Upper lobe of left lung (tissue), 6 donors: ENCODE measurements at regions not wholly inside any gene's neighbourhood (a gene's known extent, or its start where the extent isn't known, plus 50 kb on each side); places are given as distances from the start of the nearest gene placed in this dataset.
"Not testable (repeated sequence)": the region's sequence is repeated elsewhere in the genome, so short reads cannot be mapped to it uniquely, and the experiment has no call there.

Experiments
- ATAC-seq, 2 donors: fragments of 200-7000 bp; cut with Tn5 transposase; one replicate each; pipeline ENCODE4 v1.9.1; 2022; ENCODE audit warnings: mild to moderate bottlenecking in 2 of 2, moderate library complexity in 2 of 2; ENCODE audit not compliant: low FRiP score in 2 of 2
- DNase-seq, 2 donors: peaks; one replicate each; pipeline ENCODE4 v3.0.0-alpha.2; 2019 to 2020
- H3K27ac ChIP-seq, 4 donors: fragments of 200-600 bp; sonication (generic); one replicate each; pipeline ENCODE4 v1.5.1; 2016 to 2019
- H3K27me3 ChIP-seq, 4 donors: fragments of 200-600 bp; sonication (generic); one replicate each; pipeline ENCODE4 v1.5.1; 2017 to 2019
- H3K36me3 ChIP-seq, 4 donors: fragments of 200-600 bp; sonication (generic); one replicate each; pipeline ENCODE4 v1.5.1; 2016 to 2019
- H3K4me1 ChIP-seq, 4 donors: fragments of 200-600 bp; sonication (generic); one replicate each; pipeline ENCODE4 v1.5.1; 2018 to 2019
- H3K4me3 ChIP-seq, 4 donors: fragments of 200-600 bp; sonication (generic); one replicate each; pipeline ENCODE4 v1.5.1; 2017 to 2019; ENCODE audit warnings: mild to moderate bottlenecking in 2 of 4, moderate library complexity in 1 of 4
- H3K9me3 ChIP-seq, 4 donors: fragments of 200-600 bp; sonication (generic); one replicate each; pipeline ENCODE4 v1.5.1; 2018 to 2019
- EP300 ChIP-seq, 4 donors: sonication (generic); formaldehyde crosslinking; IDR thresholded peaks; one replicate each; pipeline ENCODE4 v1.5.1; 2017; ENCODE audit warnings: antibody characterized with exemption in 4 of 4, control low read depth in 2 of 4
- POLR2A ChIP-seq, 4 donors: fragments of 450-650 bp; IDR thresholded peaks; one replicate each; pipeline ENCODE4 v1.5.1; 2016 to 2017; ENCODE audit warnings: antibody characterized with exemption in 4 of 4, mild to moderate bottlenecking in 2 of 4
- POLR2AphosphoS5 ChIP-seq, 2 donors: sonication (generic); formaldehyde crosslinking; IDR thresholded peaks; one replicate each; pipeline ENCODE4 v1.5.1; 2017; ENCODE audit warnings: antibody characterized with exemption in 2 of 2
- WGBS, 2 donors: methylation state at CpG; one replicate each; pipeline ENCODE4 v1.1.5; 2017 to 2018; 5-methylcytosine and 5-hydroxymethylcytosine counted together
- TF ChIP-seq, protein P1 (sequence below), 6 experiments: fragments of 450-650 bp in 4 of 6; fragments of 200-600 bp in 2 of 6; sonication (generic) in 2 of 6; IDR thresholded peaks; one replicate each; pipeline ENCODE4 v1.5.1; 2016 to 2019; ENCODE audit warnings: antibody characterized with exemption in 6 of 6
- donor health status: DM: no; HTN: no; CAD: no; lungs with moderate emphysema.
- donor health status: DM: no; HTN: yes; CAD: no; lungs with severe emphysema.

DNA sequence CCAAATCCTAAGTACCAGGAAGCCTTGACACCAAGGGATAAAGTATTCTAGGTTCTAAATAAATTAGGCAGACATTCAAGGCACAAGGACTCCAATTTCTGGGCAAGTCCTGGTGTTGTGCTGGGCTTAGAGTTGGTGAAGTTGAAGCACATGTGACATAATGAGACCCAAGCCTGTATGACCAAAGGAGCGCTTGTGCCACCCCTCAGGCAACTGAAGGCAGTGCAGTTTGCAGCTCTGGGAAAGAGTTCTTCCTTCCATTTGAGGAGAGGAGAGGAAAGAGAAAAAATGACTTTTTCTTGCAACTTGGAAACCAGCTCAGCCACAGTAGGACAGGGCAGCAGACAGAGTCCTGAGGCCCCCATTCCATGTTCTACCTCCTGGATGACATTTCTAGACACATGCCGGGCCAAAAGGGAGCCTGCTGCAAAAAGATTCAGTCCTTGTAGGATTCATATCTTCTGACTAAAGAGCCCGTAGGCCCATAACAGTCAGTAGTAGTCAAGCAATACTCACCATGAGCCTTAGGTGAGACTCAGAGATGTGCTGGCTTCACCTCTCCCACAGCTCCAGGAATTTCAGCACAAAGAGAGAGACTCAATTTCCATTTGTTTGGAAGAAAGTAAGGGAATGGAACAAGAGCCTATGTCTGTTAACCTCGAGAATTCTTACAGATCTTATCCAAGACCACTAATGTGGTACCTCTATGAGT lies 588.8 kb upstream of the BCHE start:
- Histone ChIP-seq H3K36me3 (no peaks in the 10 kb centered on the region), H3K9me3 (no peaks in the 10 kb centered on the region), H3K27ac (no peak overlapping the region), H3K4me3 (no peak overlapping the region), H3K27me3 (no peaks in the 10 kb centered on the region), H3K4me1 (no peaks in the 10 kb centered on the region)
- no peak for DNase-seq
- WGBS, 2 donors = 75 to 94% methylated on average over 4 of the region's 4 CpGs
- TF ChIP-seq EP300 (IDR thresholded peaks at IDR 0.05) (no peak), POLR2A (IDR thresholded peaks at IDR 0.05) (no peak), POLR2AphosphoS5 (IDR thresholded peaks at IDR 0.05) (no peak)
- TF ChIP-seq, protein P1, sequence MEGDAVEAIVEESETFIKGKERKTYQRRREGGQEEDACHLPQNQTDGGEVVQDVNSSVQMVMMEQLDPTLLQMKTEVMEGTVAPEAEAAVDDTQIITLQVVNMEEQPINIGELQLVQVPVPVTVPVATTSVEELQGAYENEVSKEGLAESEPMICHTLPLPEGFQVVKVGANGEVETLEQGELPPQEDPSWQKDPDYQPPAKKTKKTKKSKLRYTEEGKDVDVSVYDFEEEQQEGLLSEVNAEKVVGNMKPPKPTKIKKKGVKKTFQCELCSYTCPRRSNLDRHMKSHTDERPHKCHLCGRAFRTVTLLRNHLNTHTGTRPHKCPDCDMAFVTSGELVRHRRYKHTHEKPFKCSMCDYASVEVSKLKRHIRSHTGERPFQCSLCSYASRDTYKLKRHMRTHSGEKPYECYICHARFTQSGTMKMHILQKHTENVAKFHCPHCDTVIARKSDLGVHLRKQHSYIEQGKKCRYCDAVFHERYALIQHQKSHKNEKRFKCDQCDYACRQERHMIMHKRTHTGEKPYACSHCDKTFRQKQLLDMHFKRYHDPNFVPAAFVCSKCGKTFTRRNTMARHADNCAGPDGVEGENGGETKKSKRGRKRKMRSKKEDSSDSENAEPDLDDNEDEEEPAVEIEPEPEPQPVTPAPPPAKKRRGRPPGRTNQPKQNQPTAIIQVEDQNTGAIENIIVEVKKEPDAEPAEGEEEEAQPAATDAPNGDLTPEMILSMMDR (IDR thresholded peaks at IDR 0.05) = no peak
- ATAC-seq = no peak

DNA sequence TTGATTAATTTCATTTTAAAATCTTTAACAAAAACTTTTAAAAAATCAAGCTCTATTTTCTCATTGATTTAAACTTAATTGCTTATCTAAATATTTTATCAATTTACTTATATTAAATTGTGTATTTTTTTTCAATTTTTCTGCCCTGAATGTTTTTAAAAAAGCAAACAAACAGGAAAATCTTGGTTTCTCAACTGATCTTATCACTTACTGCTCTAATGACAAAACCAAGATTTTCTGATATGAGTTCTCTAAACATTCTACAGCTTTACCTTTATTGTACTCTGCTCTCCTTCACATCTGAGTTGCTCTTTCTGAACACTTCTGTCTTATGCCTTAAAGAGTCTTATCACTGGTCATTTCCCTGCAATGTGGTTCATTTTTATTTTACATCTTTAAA lies 587.8 kb upstream of the BCHE start:
- TF ChIP-seq EP300 (IDR thresholded peaks at IDR 0.05) (no peak), POLR2A (IDR thresholded peaks at IDR 0.05) (no peak), POLR2AphosphoS5 (IDR thresholded peaks at IDR 0.05) (no peak)
- TF ChIP-seq, protein P1 (IDR thresholded peaks at IDR 0.05) = no peak
- DNase-seq (no peak), ATAC-seq (no peak)
- no peaks in the 10 kb centered on the region for H3K4me1 ChIP-seq
- H3K9me3 ChIP-seq = no peaks in the 10 kb centered on the region
- no peak overlapping the region for H3K4me3 ChIP-seq
- H3K27me3 ChIP-seq = no peaks in the 10 kb centered on the region
- H3K36me3 ChIP-seq = no peaks in the 10 kb centered on the region
- no peak overlapping the region for H3K27ac ChIP-seq

DNA sequence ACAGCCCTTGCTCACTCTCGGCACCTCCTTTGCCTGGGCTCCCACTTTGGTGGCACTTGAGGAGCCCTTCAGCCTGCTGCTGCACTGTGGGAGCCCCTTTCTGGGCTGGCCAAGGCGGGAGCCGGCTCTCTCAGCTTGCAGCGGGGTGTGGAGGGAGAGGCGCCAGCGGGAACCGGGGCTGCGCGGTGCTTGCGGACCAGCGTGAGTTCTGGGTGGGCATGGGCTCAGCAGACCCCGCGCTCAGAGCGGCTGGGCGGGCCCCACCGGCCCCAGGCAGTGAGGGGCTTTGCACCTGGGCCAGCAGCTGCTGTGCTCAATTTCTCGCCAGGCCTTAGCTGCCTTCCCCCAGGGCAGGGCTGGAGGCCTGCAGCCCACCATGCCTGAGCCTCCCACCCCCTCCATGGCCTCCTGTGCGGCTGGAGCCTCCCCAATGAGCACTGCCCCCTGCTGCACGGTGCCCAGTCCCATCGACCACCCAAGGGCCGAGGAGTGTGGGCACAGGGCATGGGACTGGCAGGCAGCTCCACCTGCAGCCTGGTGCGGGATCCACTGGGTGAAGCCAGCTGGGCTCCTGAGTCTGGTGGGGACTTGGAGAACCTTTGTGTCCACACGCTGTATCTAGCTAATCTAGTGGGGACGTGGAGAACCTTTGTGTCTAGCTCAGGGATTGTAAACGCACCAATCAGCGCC lies 586.7 kb upstream of the BCHE start:
- H3K36me3 ChIP-seq, ATAC-seq, H3K27me3 ChIP-seq, H3K4me1 ChIP-seq, H3K27ac ChIP-seq, H3K4me3 ChIP-seq, H3K9me3 ChIP-seq: not testable (repeated sequence)
- DNase-seq = peak in 1 of 2 donors; percentile 75
- WGBS, 2 donors = 99 to 100% methylated on average over 3 to 18 of the region's 26 CpGs

DNA sequence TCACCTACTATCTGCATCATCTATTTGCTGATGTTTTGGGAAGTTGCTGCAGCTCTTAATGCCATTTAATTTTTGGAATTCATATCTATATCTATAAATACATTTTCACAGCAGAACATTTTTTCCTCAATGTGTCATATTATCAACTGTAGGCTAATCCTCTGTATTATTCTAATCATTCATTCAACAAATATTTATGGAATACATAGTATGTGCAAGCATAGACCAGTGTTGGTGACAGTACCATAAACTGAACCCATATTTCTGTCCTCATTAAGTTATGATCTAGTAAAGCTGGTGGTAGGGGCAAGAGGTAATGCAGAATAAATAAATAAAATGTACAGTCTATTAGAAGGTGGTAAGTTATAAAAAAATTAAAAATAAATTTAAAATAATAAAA lies 585.3 kb upstream of the BCHE start:
- TF ChIP-seq, protein P1 (IDR thresholded peaks at IDR 0.05) = no peak
- TF ChIP-seq EP300 (IDR thresholded peaks at IDR 0.05) = no peak
- TF ChIP-seq POLR2A (IDR thresholded peaks at IDR 0.05) = no peak
- no peak for TF ChIP-seq POLR2AphosphoS5 (IDR thresholded peaks at IDR 0.05)
- Histone ChIP-seq H3K27ac (no peak overlapping the region), H3K4me3 (no peak overlapping the region), H3K27me3 (no peaks in the 10 kb centered on the region), H3K36me3 (no peaks in the 10 kb centered on the region), H3K4me1 (no peaks in the 10 kb centered on the region), H3K9me3 (no peaks in the 10 kb centered on the region)
- DNase-seq (no peak), ATAC-seq (no peak)

DNA sequence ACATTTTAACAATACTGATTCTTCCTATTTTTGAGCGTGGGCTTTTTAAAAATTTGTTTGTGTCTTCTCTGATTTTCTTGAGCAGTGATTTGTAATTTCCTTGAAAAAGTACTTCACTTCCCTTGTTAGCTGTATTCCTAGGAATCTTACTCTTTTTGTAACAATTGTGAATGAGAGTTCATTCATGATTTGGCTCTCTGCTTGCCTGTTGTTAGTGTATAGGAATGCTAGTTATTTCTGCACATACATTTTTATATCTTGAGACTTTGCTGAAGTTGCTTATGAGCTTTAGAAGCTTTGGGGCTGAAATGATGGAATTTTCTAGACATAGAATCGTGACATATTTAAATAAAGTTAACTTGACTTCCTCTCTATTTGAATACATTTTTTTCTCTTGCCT lies 582.8 kb upstream of the BCHE start:
- TF ChIP-seq POLR2AphosphoS5 (IDR thresholded peaks at IDR 0.05) = no peak
- TF ChIP-seq POLR2A (IDR thresholded peaks at IDR 0.05) = no peak
- TF ChIP-seq EP300 (IDR thresholded peaks at IDR 0.05) = no peak
- TF ChIP-seq, protein P1 (IDR thresholded peaks at IDR 0.05) = no peak
- Histone ChIP-seq H3K9me3 (no peaks in the 10 kb centered on the region), H3K36me3 (no peaks in the 10 kb centered on the region), H3K27me3 (no peaks in the 10 kb centered on the region), H3K4me1 (no peaks in the 10 kb centered on the region), H3K27ac (no peak overlapping the region), H3K4me3 (no peak overlapping the region)
- WGBS, 2 donors = 75 to 80% methylated on average over 2 of the region's 2 CpGs
- DNase-seq = no peak
- ATAC-seq = no peak
